Neural cell (in vitro differentiated cells): ENCODE measurements at regions not wholly inside any gene's neighbourhood (a gene's known extent, or its start where the extent isn't known, plus 50 kb on each side); places are given as distances from the start of the nearest gene placed in this dataset.

Experiments used
- EP300 ChIP-seq: fragments of 450-650 bp; conservative IDR thresholded peaks from 2 replicates; pipeline ENCODE4 v1.6.1; 2014; ENCODE audit warnings: antibody characterized with exemption, mild to moderate bottlenecking, moderate library complexity; ENCODE audit not compliant: poor library complexity, severe bottlenecking
- EZH2 ChIP-seq: fragments of 200-600, 300-800 bp; shearing (Covaris generic), sonication (generic); IDR thresholded peaks from 2 replicates; pipeline ENCODE4 v1.6.1; 2014; ENCODE audit warnings: antibody characterized with exemption, low read length, borderline replicate concordance, mild to moderate bottlenecking; ENCODE audit not compliant: insufficient read depth, poor library complexity, severe bottlenecking
- MXI1 ChIP-seq: fragments of 450-650 bp; conservative IDR thresholded peaks from 2 replicates; pipeline ENCODE4 v1.6.1; 2014; ENCODE audit warnings: antibody characterized with exemption, mild to moderate bottlenecking; ENCODE audit not compliant: poor library complexity, severe bottlenecking
- POLR2AphosphoS5 ChIP-seq: IDR thresholded peaks from 2 replicates; pipeline ENCODE4 v1.6.1; 2012
- RAD21 ChIP-seq: fragments of 450-650 bp; conservative IDR thresholded peaks from 2 replicates; pipeline ENCODE4 v1.6.1; 2014; ENCODE audit warnings: antibody characterized with exemption, mild to moderate bottlenecking, moderate library complexity
- SMC3 ChIP-seq: fragments of 450-650 bp; conservative IDR thresholded peaks from 2 replicates; pipeline ENCODE4 v1.6.1; 2014; ENCODE audit warnings: antibody characterized with exemption, mild to moderate bottlenecking, moderate library complexity; ENCODE audit not compliant: poor library complexity
- TF ChIP-seq, protein P1 (sequence below): fragments of 450-650 bp; IDR thresholded peaks from 2 replicates; pipeline ENCODE4 v1.5.1; 2014; ENCODE audit warnings: antibody characterized with exemption, mild to moderate bottlenecking, moderate library complexity; ENCODE audit not compliant: poor library complexity, severe bottlenecking
- TF ChIP-seq, protein P2 (sequence below): IDR thresholded peaks from 2 replicates; pipeline ENCODE4 v1.6.1; 2012; ENCODE audit warnings: borderline replicate concordance

DNA sequence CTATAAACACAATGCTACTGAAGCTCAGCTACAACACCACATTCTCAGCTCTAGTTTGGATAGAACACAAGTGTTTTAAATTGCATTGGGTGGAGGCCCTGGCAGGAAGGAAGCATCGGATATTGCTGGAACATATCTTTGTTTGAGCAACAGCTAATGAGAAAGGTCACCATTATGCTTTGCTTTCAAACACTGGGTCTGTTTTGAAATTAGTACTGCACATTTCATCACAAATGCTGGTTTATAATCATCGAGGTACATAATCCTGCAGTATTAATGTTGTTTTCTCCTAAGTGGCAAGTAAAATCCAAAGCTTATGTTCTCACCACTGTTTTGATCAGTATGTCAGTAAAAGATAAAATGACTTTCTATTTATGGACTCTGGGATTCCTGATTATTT is 61.5 kb upstream of the ARHGAP29 start:
- TF ChIP-seq, protein P1, sequence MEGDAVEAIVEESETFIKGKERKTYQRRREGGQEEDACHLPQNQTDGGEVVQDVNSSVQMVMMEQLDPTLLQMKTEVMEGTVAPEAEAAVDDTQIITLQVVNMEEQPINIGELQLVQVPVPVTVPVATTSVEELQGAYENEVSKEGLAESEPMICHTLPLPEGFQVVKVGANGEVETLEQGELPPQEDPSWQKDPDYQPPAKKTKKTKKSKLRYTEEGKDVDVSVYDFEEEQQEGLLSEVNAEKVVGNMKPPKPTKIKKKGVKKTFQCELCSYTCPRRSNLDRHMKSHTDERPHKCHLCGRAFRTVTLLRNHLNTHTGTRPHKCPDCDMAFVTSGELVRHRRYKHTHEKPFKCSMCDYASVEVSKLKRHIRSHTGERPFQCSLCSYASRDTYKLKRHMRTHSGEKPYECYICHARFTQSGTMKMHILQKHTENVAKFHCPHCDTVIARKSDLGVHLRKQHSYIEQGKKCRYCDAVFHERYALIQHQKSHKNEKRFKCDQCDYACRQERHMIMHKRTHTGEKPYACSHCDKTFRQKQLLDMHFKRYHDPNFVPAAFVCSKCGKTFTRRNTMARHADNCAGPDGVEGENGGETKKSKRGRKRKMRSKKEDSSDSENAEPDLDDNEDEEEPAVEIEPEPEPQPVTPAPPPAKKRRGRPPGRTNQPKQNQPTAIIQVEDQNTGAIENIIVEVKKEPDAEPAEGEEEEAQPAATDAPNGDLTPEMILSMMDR = no peak
- TF ChIP-seq, protein P2, sequence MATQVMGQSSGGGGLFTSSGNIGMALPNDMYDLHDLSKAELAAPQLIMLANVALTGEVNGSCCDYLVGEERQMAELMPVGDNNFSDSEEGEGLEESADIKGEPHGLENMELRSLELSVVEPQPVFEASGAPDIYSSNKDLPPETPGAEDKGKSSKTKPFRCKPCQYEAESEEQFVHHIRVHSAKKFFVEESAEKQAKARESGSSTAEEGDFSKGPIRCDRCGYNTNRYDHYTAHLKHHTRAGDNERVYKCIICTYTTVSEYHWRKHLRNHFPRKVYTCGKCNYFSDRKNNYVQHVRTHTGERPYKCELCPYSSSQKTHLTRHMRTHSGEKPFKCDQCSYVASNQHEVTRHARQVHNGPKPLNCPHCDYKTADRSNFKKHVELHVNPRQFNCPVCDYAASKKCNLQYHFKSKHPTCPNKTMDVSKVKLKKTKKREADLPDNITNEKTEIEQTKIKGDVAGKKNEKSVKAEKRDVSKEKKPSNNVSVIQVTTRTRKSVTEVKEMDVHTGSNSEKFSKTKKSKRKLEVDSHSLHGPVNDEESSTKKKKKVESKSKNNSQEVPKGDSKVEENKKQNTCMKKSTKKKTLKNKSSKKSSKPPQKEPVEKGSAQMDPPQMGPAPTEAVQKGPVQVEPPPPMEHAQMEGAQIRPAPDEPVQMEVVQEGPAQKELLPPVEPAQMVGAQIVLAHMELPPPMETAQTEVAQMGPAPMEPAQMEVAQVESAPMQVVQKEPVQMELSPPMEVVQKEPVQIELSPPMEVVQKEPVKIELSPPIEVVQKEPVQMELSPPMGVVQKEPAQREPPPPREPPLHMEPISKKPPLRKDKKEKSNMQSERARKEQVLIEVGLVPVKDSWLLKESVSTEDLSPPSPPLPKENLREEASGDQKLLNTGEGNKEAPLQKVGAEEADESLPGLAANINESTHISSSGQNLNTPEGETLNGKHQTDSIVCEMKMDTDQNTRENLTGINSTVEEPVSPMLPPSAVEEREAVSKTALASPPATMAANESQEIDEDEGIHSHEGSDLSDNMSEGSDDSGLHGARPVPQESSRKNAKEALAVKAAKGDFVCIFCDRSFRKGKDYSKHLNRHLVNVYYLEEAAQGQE = no peak
- TF ChIP-seq EZH2 = no peak
- no peak for TF ChIP-seq MXI1
- no peak for TF ChIP-seq EP300
- TF ChIP-seq POLR2AphosphoS5 = no peak
- no peak for TF ChIP-seq RAD21
- no peak for TF ChIP-seq SMC3
